ENCODE measurements at regions not wholly inside any gene's neighbourhood (a gene's known extent, or its start where the extent isn't known, plus 50 kb on each side); places are given as distances from the start of the nearest gene placed in this dataset.

- Histone ChIP-seq H3K27me3 (ENCODE audit: low read depth) (peaks cover under 1% of the 10 kb centered on the region), H3K9me3 (replicated peaks) (no peaks in the 10 kb centered on the region), H3K36me3 (no peaks in the 10 kb centered on the region), H3K4me3 (no peak overlapping the region), H3K4me1 (peaks cover 21% of the 10 kb centered on the region), H3K27ac (replicated peaks) (no peak overlapping the region)
- intact Hi-C loops (cut with micrococcal nuclease): no loop called here
- DNase-seq: no peak
- no peak for TF ChIP-seq CTCF (IDR thresholded peaks at IDR 0.05; ENCODE audit: borderline replicate concordance)
These were observed 477.7 kb upstream of the HS6ST1 start for GRCh38 chr2:128796321-128796720.

- Histone ChIP-seq H3K27ac (replicated peaks) (no peak overlapping the region), H3K9me3 (replicated peaks) (no peaks in the 10 kb centered on the region), H3K27me3 (ENCODE audit: low read depth) (no peaks in the 10 kb centered on the region), H3K4me1 (peaks cover 21% of the 10 kb centered on the region), H3K36me3 (no peaks in the 10 kb centered on the region), H3K4me3 (no peak overlapping the region)
- DNase-seq: no peak
- intact Hi-C loops (cut with micrococcal nuclease): no loop called here
- TF ChIP-seq CTCF (IDR thresholded peaks at IDR 0.05; ENCODE audit: borderline replicate concordance): no peak
These were observed 478.4 kb upstream of the HS6ST1 start for GRCh38 chr2:128797092-128797491.

- Histone ChIP-seq H3K36me3 (no peaks in the 10 kb centered on the region), H3K4me3 (no peak overlapping the region), H3K27ac (replicated peaks) (no peak overlapping the region), H3K4me1 (peaks cover 21% of the 10 kb centered on the region), H3K27me3 (ENCODE audit: low read depth) (no peaks in the 10 kb centered on the region), H3K9me3 (replicated peaks) (no peaks in the 10 kb centered on the region)
- DNase-seq: no peak
- no peak for TF ChIP-seq CTCF (IDR thresholded peaks at IDR 0.05; ENCODE audit: borderline replicate concordance)
- intact Hi-C loops (cut with micrococcal nuclease): no loop called here
These were observed 478.9 kb upstream of the HS6ST1 start for GRCh38 chr2:128797533-128797932.

GRCh38 chr2:128797937-128798336 lies 479.3 kb upstream of the HS6ST1 start:
- peaks cover 21% of the 10 kb centered on the region for H3K4me1 ChIP-seq
- H3K4me3 ChIP-seq: no peak overlapping the region
- no peaks in the 10 kb centered on the region for H3K9me3 ChIP-seq (replicated peaks)
- H3K27me3 ChIP-seq (ENCODE audit: low read depth): no peaks in the 10 kb centered on the region
- no peak overlapping the region for H3K27ac ChIP-seq (replicated peaks)
- intact Hi-C loops (cut with micrococcal nuclease): no loop called here
- H3K36me3 ChIP-seq: no peaks in the 10 kb centered on the region
- no peak for DNase-seq
- no peak for TF ChIP-seq CTCF (IDR thresholded peaks at IDR 0.05; ENCODE audit: borderline replicate concordance)

GRCh38 chr2:128798502-128799283 lies 480.0 kb upstream of the HS6ST1 start:
- H3K4me3 ChIP-seq: no peak overlapping the region
- intact Hi-C loops (cut with micrococcal nuclease): no loop called here
- H3K27me3 ChIP-seq (ENCODE audit: low read depth): no peaks in the 10 kb centered on the region
- no peaks in the 10 kb centered on the region for H3K9me3 ChIP-seq (replicated peaks)
- no peak for DNase-seq
- no peak for TF ChIP-seq CTCF (IDR thresholded peaks at IDR 0.05; ENCODE audit: borderline replicate concordance)
- no peaks in the 10 kb centered on the region for H3K36me3 ChIP-seq
- H3K4me1 ChIP-seq: peaks cover 21% of the 10 kb centered on the region
- H3K27ac ChIP-seq (replicated peaks): no peak overlapping the region

Data from left ventricle myocardium inferior (tissue), 1 donor.